ENCODE measurements at regions not wholly inside any gene's neighbourhood (a gene's known extent, or its start where the extent isn't known, plus 50 kb on each side); places are given as distances from the start of the nearest gene placed in this dataset.

DNA sequence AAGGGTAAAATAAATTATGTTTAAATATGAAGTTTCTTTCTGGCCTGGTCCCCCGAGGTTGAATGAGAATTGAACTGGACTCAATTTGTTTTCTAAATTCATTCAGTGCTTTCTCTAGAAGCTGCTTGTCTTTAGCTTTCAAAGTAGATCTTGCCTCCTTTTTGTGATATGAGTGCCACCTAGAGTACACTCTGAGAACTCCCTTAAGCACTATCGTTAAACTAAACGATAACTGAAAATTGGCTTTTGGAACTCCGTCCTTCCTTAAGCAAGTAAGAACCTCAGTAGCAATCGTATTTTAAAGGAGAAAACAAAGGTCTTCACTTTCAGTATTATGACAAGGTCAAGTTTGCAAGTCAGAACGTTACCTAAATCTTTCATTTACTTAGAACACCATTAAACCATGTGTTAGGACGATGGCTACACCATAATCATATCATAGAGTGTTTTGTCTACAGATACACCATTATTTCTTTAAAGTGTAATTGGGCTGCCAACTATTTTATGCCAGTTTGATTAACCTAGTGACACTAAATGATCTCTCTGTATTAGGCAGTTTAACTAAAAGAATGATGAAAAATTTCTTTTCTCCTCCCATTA, 364.8 kb downstream of the SNAPC1 start:
- H3K4me2 ChIP-seq (ENCODE audit: insufficient read depth, low read length), result no peak overlapping the region

DNA sequence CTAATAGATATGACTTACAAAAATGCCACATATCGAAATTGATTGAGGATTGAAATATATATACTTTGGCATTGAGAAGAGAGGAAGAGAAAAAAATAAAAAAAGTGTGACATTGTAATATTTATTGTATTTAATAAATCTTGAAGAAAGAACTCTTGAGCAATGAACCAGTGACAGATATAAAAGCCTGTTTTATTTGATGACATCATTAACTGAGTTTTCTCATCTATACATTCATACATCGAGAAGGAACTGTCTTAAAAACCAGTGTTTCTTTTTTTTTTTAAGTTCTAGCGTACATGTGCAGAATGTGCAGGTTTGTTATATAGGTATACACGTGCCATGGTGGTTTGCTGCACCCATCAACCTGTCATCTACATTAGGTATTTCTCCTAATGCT, 368.2 kb downstream of the SNAPC1 start:
- Histone ChIP-seq H3K36me3 (ENCODE audit: insufficient read depth, low read length) (no peaks in the 10 kb centered on the region), H3K27ac (ENCODE audit: low read length) (no peak overlapping the region), H3K4me2 (ENCODE audit: insufficient read depth, low read length) (no peak overlapping the region), H3K27me3 (ENCODE audit: insufficient read depth, low read length, poor library complexity) (peaks cover 24% of the 10 kb centered on the region), H3K4me1 (ENCODE audit: insufficient read depth, low read length) (no peaks in the 10 kb centered on the region), H4K20me1 (ENCODE audit: insufficient read depth, low read length) (no peaks in the 10 kb centered on the region), H2AFZ (ENCODE audit: low read depth, low read length) (no peak overlapping the region), H3K9me3 (ENCODE audit: insufficient read depth, low read length, severe bottlenecking) (no peaks in the 10 kb centered on the region), H3K79me2 (ENCODE audit: insufficient read depth, low read length) (no peaks in the 10 kb centered on the region), H3K4me3 (ENCODE audit: low read depth in 1 of 2, low read length in 2 of 2) (no peak overlapping the region), H3K9ac (ENCODE audit: low read depth, low read length) (no peak overlapping the region)
- ATAC-seq (ENCODE audit: insufficient read depth, low read depth) (no peak), DNase-seq (no peak)
- TF ChIP-seq EZH2 (IDR thresholded peaks at IDR 0.05; ENCODE audit: borderline replicate concordance, low read depth, low read length, severe bottlenecking), result no peak

More for the DNA sequence above, 364.8 kb downstream of the SNAPC1 start:
- H3K4me1 ChIP-seq (ENCODE audit: insufficient read depth, low read length), result no peaks in the 10 kb centered on the region
- peaks cover 28% of the 10 kb centered on the region for H3K27me3 ChIP-seq (ENCODE audit: insufficient read depth, low read length, poor library complexity)
- no peaks in the 10 kb centered on the region for H4K20me1 ChIP-seq (ENCODE audit: insufficient read depth, low read length)
- no peak overlapping the region for H2AFZ ChIP-seq (ENCODE audit: low read depth, low read length)
- no peak overlapping the region for H3K4me3 ChIP-seq (ENCODE audit: low read depth in 1 of 2, low read length in 2 of 2)
- H3K27ac ChIP-seq (ENCODE audit: low read length), result no peak overlapping the region
- DNase-seq (peak; percentile 21), ATAC-seq (ENCODE audit: insufficient read depth, low read depth) (peak; percentile 80)
- H3K36me3 ChIP-seq (ENCODE audit: insufficient read depth, low read length), result no peaks in the 10 kb centered on the region
- no peaks in the 10 kb centered on the region for H3K79me2 ChIP-seq (ENCODE audit: insufficient read depth, low read length)
- no peaks in the 10 kb centered on the region for H3K9me3 ChIP-seq (ENCODE audit: insufficient read depth, low read length, severe bottlenecking)
- H3K9ac ChIP-seq (ENCODE audit: low read depth, low read length), result no peak overlapping the region
- TF ChIP-seq CTCF (IDR thresholded peaks at IDR 0.05; ENCODE audit: borderline replicate concordance, extremely low read depth, low read length, poor library complexity, severe bottlenecking), result peak; percentile 85
- TF ChIP-seq EZH2 (IDR thresholded peaks at IDR 0.05; ENCODE audit: borderline replicate concordance, low read depth, low read length, severe bottlenecking), result no peak

DNA sequence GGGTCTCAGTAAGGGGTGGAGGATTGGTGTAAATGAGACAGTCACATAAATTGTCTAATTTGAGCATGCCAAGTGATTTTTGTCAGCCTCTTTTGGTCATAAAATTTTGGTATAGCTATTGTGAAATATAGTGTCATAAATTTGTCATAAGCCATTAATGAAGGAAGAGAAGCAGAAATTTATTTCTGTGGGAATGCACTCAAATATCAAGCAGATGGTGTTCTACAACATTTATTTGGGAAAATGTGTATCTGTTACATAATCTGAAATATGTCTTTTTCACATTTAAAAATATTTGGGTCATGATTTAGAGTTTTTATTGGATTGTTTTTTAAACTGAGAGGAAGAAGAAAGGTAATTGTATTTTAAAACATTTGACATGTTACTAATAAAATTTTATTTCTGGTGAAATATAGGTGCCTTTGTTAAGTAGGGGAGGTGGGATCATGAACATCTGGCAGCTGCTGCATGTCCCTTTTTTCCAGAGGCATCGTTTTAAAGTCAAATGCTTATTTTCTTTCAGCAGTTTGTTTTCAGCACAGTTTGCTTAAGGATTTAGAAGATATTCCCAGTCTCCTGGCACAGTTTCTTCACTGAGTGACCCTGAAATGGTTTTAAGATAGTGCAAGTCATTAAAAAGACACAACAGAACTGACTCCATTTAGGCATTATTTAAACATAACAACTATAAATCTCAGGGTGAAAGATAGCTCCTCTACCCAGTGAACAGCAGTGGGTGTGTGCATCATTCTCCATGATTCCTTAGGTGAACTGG, 371.7 kb downstream of the SNAPC1 start:
- H2AFZ ChIP-seq (ENCODE audit: low read depth, low read length), result no peak overlapping the region
- no peaks in the 10 kb centered on the region for H3K36me3 ChIP-seq (ENCODE audit: insufficient read depth, low read length)
- DNase-seq (no peak), ATAC-seq (ENCODE audit: insufficient read depth, low read depth) (no peak)
- H3K9me3 ChIP-seq (ENCODE audit: insufficient read depth, low read length, severe bottlenecking), result no peaks in the 10 kb centered on the region
- peaks cover 17% of the 10 kb centered on the region for H3K27me3 ChIP-seq (ENCODE audit: insufficient read depth, low read length, poor library complexity)
- no peaks in the 10 kb centered on the region for H3K79me2 ChIP-seq (ENCODE audit: insufficient read depth, low read length)
- no peak overlapping the region for H3K4me3 ChIP-seq (ENCODE audit: low read depth in 1 of 2, low read length in 2 of 2)
- no peak overlapping the region for H3K27ac ChIP-seq (ENCODE audit: low read length)
- H3K9ac ChIP-seq (ENCODE audit: low read depth, low read length), result no peak overlapping the region
- no peaks in the 10 kb centered on the region for H3K4me1 ChIP-seq (ENCODE audit: insufficient read depth, low read length)
- no peaks in the 10 kb centered on the region for H4K20me1 ChIP-seq (ENCODE audit: insufficient read depth, low read length)
- TF ChIP-seq CTCF (IDR thresholded peaks at IDR 0.05; ENCODE audit: borderline replicate concordance, extremely low read depth, low read length, poor library complexity, severe bottlenecking), result no peak
- no peak for TF ChIP-seq EZH2 (IDR thresholded peaks at IDR 0.05; ENCODE audit: borderline replicate concordance, low read depth, low read length, severe bottlenecking)
- no peak overlapping the region for H3K4me2 ChIP-seq (ENCODE audit: insufficient read depth, low read length)

DNA sequence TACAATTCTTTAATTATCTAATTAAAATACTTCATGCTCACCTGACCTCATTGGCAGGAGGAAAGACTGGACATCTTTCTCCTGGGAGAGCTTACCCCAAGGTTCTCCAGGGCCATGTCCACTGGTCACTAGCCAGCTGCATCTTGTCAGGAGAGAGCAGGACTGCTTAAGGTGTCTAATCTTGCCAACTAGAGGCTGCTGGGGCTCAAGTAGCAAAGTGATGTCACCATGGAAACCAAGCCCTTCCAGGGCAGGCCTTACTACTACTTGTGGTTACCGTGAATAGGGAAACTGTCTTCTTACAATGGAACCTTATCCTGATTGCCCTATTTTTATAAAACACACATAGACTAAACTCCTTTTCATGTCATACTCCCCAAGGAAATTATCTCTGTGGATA, 376.4 kb downstream of the SNAPC1 start:
- H3K9me3 ChIP-seq (ENCODE audit: insufficient read depth, low read length, severe bottlenecking), result no peaks in the 10 kb centered on the region
- H3K9ac ChIP-seq (ENCODE audit: low read depth, low read length), result no peak overlapping the region
- peaks cover 10% of the 10 kb centered on the region for H3K27me3 ChIP-seq (ENCODE audit: insufficient read depth, low read length, poor library complexity)
- H4K20me1 ChIP-seq (ENCODE audit: insufficient read depth, low read length), result no peaks in the 10 kb centered on the region
- no peak for ATAC-seq (ENCODE audit: insufficient read depth, low read depth)
- no peak overlapping the region for H3K4me3 ChIP-seq (ENCODE audit: low read depth in 1 of 2, low read length in 2 of 2)
- no peak for DNase-seq
- no peaks in the 10 kb centered on the region for H3K36me3 ChIP-seq (ENCODE audit: insufficient read depth, low read length)
- H3K27ac ChIP-seq (ENCODE audit: low read length), result no peak overlapping the region
- H3K4me2 ChIP-seq (ENCODE audit: insufficient read depth, low read length), result no peak overlapping the region
- H3K79me2 ChIP-seq (ENCODE audit: insufficient read depth, low read length), result no peaks in the 10 kb centered on the region
- H3K4me1 ChIP-seq (ENCODE audit: insufficient read depth, low read length), result no peaks in the 10 kb centered on the region
- H2AFZ ChIP-seq (ENCODE audit: low read depth, low read length), result no peak overlapping the region
- TF ChIP-seq CTCF (IDR thresholded peaks at IDR 0.05; ENCODE audit: borderline replicate concordance, extremely low read depth, low read length, poor library complexity, severe bottlenecking) (no peak), EZH2 (IDR thresholded peaks at IDR 0.05; ENCODE audit: borderline replicate concordance, low read depth, low read length, severe bottlenecking) (no peak)
